ENCODE measurements at regions not wholly inside any gene's neighbourhood (a gene's known extent, or its start where the extent isn't known, plus 50 kb on each side); places are given as distances from the start of the nearest gene placed in this dataset.

DNA sequence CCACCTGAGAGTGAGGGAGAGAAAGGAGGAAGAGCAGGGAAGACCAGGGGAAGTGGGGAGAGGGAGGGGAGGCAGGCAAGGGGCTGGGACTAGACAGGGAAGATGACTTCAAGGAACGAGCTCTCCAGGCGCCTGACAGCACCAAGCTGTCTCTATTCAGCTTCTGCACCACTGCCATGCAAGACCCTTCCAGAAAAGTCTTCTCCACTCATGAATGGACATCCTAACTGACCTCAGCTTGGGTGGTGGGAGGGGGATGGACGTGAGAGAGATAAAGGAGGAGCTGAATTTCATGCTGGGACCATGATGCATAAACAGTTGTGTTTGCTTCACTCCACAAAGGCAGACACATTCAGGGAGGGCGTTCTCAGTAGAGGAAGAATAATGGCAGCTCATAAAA, 206.4 kb upstream of the ARL4C start:
- intact Hi-C loops (cut with DNase I): no loop called here
- Histone ChIP-seq H3K27ac (no peak overlapping the region), H3K4me3 (no peak overlapping the region), H3K27me3 (peaks cover 0 to 6% (median 0%) of the 10 kb centered on the region in 7 donors), H3K9me3 (peaks cover 0 to 6% (median 0%) of the 10 kb centered on the region in 11 donors), H3K4me1 (no peaks in the 10 kb centered on the region), H3K36me3 (no peaks in the 10 kb centered on the region)
- DNase-seq (no peak), ATAC-seq (no peak)
- TF ChIP-seq, protein P1, sequence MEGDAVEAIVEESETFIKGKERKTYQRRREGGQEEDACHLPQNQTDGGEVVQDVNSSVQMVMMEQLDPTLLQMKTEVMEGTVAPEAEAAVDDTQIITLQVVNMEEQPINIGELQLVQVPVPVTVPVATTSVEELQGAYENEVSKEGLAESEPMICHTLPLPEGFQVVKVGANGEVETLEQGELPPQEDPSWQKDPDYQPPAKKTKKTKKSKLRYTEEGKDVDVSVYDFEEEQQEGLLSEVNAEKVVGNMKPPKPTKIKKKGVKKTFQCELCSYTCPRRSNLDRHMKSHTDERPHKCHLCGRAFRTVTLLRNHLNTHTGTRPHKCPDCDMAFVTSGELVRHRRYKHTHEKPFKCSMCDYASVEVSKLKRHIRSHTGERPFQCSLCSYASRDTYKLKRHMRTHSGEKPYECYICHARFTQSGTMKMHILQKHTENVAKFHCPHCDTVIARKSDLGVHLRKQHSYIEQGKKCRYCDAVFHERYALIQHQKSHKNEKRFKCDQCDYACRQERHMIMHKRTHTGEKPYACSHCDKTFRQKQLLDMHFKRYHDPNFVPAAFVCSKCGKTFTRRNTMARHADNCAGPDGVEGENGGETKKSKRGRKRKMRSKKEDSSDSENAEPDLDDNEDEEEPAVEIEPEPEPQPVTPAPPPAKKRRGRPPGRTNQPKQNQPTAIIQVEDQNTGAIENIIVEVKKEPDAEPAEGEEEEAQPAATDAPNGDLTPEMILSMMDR (IDR thresholded peaks at IDR 0.05): no peak
- 60 to 62% methylated on average over 4 of the region's 4 CpGs for WGBS, 2 donors

DNA sequence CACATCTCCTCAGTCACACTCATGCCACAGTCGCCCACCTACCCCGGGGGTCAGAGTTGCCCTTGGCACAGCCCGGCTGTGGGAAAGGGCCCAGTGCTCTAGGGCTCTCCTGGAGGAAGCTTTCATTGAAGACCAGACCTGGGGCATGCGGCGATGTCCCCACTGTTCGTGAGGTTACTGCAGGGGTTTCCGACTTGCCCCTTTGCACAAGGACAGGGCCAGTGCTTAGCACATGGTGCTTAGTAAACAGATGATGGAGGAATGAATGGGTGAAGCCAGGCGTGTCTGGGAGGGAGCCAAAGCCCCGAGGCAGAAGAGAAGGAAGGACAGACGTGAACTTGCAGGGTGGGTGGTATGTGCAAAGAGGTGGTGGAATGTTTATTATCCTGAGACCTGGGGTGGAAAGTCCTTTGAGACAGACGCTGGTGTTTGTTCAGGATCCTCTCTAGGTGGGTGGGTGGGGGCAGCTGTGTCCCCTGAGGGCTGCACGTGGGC, 205.9 kb upstream of the ARL4C start:
- H3K27ac ChIP-seq: no peak overlapping the region
- WGBS, 2 donors: 81 to 83% methylated on average over 12 of the region's 12 CpGs
- TF ChIP-seq, protein P1 (IDR thresholded peaks at IDR 0.05): no peak

DNA sequence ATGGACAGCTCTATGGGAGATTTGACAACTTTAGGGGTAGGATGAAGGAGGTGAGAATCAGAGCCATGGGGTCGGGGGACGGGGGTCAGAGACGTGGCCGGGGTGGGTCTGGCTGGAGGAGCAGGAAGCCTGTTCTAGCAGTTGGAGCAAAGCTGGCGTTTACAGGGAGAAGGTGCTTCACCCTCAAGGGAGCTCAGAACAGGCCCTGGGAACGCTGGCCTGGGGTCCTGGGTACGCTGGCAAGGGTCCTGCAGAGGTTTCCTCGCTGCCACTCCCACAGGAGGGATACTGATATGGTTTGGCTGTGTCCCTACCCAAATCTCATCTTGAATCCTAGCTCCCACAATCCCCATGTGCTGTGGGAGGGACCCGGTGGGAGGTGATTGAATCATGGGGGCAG, 205.0 kb upstream of the ARL4C start:
- intact Hi-C loops (cut with DNase I): no loop called here
- DNase-seq (no peak), ATAC-seq (no peak)
- Histone ChIP-seq H3K36me3 (no peaks in the 10 kb centered on the region), H3K4me1 (no peaks in the 10 kb centered on the region), H3K4me3 (no peak overlapping the region), H3K27ac (no peak overlapping the region), H3K27me3 (no peaks in the 10 kb centered on the region), H3K9me3 (peaks cover 0 to 20% (median 11%) of the 10 kb centered on the region in 11 donors)
- whole genome bisulfite sequencing, 2 donors: 88 to 90% methylated on average over 9 of the region's 9 CpGs
- TF ChIP-seq, protein P1 (IDR thresholded peaks at IDR 0.05): no peak

More for the DNA sequence above, 205.9 kb upstream of the ARL4C start:
- Histone ChIP-seq H3K9me3 (peaks cover 0 to 11% (median 1%) of the 10 kb centered on the region in 11 donors), H3K4me3 (no peak overlapping the region), H3K36me3 (no peaks in the 10 kb centered on the region), H3K27me3 (peaks cover 0 to under 1% (median 0%) of the 10 kb centered on the region in 7 donors), H3K4me1 (no peaks in the 10 kb centered on the region)
- ATAC-seq: no peak
- no peak for DNase-seq
- intact Hi-C loops (cut with DNase I): no loop called here

DNA sequence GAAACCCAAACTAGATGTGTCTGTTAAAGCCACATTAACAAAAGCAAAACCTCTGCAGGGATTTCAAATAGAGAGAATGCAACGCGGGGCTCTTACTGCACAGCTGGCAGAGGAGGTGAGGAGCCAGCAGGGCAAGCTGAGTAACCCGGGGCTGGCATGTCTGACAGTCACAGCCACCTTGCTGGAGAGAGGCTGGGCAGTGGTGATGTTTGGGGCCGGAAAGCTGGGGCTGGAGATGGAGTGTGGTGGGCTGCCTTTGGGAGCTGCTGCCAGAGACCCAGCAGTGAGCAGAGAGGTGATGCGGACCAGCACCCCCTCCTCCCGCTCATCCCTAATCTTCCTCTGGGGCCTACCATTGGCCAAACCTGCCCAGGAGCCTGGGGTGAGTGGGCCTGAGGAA, 204.5 kb upstream of the ARL4C start:
- TF ChIP-seq, protein P1 (IDR thresholded peaks at IDR 0.05): no peak
- intact Hi-C loops (cut with DNase I): no loop called here
- no peak overlapping the region for H3K27ac ChIP-seq
- no peaks in the 10 kb centered on the region for H3K27me3 ChIP-seq
- ATAC-seq: no peak
- H3K4me1 ChIP-seq: no peaks in the 10 kb centered on the region
- H3K4me3 ChIP-seq: no peak overlapping the region
- H3K36me3 ChIP-seq: no peaks in the 10 kb centered on the region
- peaks cover 0 to 24% (median 15%) of the 10 kb centered on the region in 11 donors for H3K9me3 ChIP-seq
- no peak for DNase-seq
- 97 to 98% methylated on average over 6 of the region's 6 CpGs for WGBS, 2 donors

All from heart right ventricle (tissue), 16 donors.